Sigmoid colon (tissue), 6 donors: ENCODE measurements at regions not wholly inside any gene's neighbourhood (a gene's known extent, or its start where the extent isn't known, plus 50 kb on each side); places are given as distances from the start of the nearest gene placed in this dataset.

Experiments
- DNase-seq: peaks from one replicate; pipeline ENCODE4 v3.0.0-alpha.2; 2019
- H3K27ac ChIP-seq, 4 donors: fragments of 200-600 bp; sonication (generic); one replicate each; pipeline ENCODE4 v1.5.1; 2016 to 2019; ENCODE audit warnings: mild to moderate bottlenecking in 1 of 4
- H3K27me3 ChIP-seq, 3 donors: fragments of 200-600 bp; sonication (generic); one replicate each; pipeline ENCODE4 v1.5.1; 2019; ENCODE audit warnings: mild to moderate bottlenecking in 1 of 3
- H3K36me3 ChIP-seq, 4 donors: fragments of 200-600 bp; sonication (generic); one replicate each; pipeline ENCODE4 v1.5.1; 2016 to 2019
- H3K4me1 ChIP-seq, 4 donors: fragments of 200-600 bp; sonication (generic); one replicate each; pipeline ENCODE4 v1.5.1; 2017 to 2019
- H3K4me3 ChIP-seq, 4 donors: fragments of 200-600 bp; sonication (generic); one replicate each; pipeline ENCODE4 v1.5.1; 2017 to 2019; ENCODE audit warnings: mild to moderate bottlenecking in 2 of 4, moderate library complexity in 1 of 4
- H3K9me3 ChIP-seq, 4 donors: fragments of 200-600 bp in 3 of 4; sonication (generic) in 3 of 4; one replicate each; pipeline versions ENCODE4 v1.5.1 to v1.6.1; 2013 to 2019
- EP300 ChIP-seq, 4 donors: sonication (generic); formaldehyde crosslinking; IDR thresholded peaks; one replicate each; pipeline ENCODE4 v1.6.1; 2017; ENCODE audit warnings: antibody characterized with exemption in 4 of 4
- POLR2A ChIP-seq, 2 donors: fragments of 450-650 bp; IDR thresholded peaks; one replicate each; pipeline ENCODE4 v1.6.1; 2016; ENCODE audit warnings: antibody characterized with exemption in 2 of 2, mild to moderate bottlenecking in 2 of 2, moderate library complexity in 2 of 2
- POLR2AphosphoS5 ChIP-seq, 4 donors: sonication (generic); formaldehyde crosslinking; IDR thresholded peaks; one replicate each; pipeline ENCODE4 v1.6.1; 2017; ENCODE audit warnings: antibody characterized with exemption in 4 of 4
- WGBS, 2 donors: extraction: QIAGEN DNeasy Blood & Tissue Kit; methylation state at CpG; one replicate each; pipeline ENCODE4 v1.1.7; 2013; 5-methylcytosine and 5-hydroxymethylcytosine counted together
- intact Hi-C: fragments of 100-400 bp; cut with DNase I; formaldehyde crosslinking; loops from one replicate; pipeline ENCODE4 v1.15.1; 2023
- TF ChIP-seq, protein P1 (sequence below), 4 experiments: fragments of 450-650 bp in 3 of 4; fragments of 200-600 bp in 1 of 4; IDR thresholded peaks; one replicate each; pipeline ENCODE4 v1.5.1; 2016 to 2019; ENCODE audit warnings: antibody characterized with exemption in 4 of 4, mild to moderate bottlenecking in 3 of 4, moderate library complexity in 2 of 4
- donor health status: healthy with polysubstance abuse.
- donor health status: healthy.

DNA sequence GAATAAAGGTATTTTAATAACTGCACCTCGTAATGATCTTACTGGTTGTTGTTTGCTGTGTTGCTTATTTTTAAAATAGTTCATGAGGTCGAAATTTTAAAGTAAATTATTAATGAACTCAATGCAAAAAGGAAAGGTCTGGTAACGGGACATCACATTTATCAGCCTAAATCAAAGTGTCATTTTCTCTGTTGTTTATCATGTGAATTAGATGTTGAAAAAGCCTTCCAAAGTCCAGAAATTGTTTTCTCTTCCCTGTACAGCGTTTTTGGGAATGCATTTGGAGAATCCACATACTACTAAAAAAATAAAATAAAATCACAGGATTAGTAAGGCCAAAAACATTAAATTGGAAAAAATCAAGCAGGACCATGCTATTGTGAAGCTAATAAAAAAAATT lies 339.2 kb upstream of the NECTIN3 start:
- TF ChIP-seq EP300 (IDR thresholded peaks at IDR 0.05) (no peak), POLR2A (IDR thresholded peaks at IDR 0.05) (no peak), POLR2AphosphoS5 (IDR thresholded peaks at IDR 0.05) (no peak)
- TF ChIP-seq, protein P1, sequence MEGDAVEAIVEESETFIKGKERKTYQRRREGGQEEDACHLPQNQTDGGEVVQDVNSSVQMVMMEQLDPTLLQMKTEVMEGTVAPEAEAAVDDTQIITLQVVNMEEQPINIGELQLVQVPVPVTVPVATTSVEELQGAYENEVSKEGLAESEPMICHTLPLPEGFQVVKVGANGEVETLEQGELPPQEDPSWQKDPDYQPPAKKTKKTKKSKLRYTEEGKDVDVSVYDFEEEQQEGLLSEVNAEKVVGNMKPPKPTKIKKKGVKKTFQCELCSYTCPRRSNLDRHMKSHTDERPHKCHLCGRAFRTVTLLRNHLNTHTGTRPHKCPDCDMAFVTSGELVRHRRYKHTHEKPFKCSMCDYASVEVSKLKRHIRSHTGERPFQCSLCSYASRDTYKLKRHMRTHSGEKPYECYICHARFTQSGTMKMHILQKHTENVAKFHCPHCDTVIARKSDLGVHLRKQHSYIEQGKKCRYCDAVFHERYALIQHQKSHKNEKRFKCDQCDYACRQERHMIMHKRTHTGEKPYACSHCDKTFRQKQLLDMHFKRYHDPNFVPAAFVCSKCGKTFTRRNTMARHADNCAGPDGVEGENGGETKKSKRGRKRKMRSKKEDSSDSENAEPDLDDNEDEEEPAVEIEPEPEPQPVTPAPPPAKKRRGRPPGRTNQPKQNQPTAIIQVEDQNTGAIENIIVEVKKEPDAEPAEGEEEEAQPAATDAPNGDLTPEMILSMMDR (IDR thresholded peaks at IDR 0.05) = no peak
- no peak for DNase-seq
- intact Hi-C loops = no loop called here
- Histone ChIP-seq H3K4me1 (no peaks in the 10 kb centered on the region), H3K36me3 (no peaks in the 10 kb centered on the region), H3K9me3 (no peaks in the 10 kb centered on the region), H3K4me3 (no peak overlapping the region), H3K27ac (no peak overlapping the region), H3K27me3 (no peaks in the 10 kb centered on the region)
- WGBS, 2 donors = 79 to 82% methylated on average over 4 of the region's 4 CpGs

DNA sequence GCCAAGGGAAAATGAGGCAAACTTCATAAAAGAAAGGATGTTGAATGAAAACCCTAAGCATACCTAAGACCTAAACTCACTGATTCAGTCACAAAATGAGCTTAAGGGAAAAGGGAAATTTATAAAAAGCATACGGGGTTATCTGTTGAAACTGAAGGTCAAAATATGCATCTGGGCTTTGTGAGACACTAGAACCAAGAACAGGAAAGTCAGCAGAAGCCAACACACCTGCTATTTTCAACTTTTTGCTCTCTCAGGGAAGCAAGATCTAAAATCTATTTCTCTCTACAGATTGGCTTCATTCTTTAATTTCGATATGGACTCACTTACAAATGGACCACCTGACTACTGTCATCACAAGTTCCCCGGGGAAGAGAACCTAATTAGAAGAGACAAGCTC lies 338.6 kb upstream of the NECTIN3 start:
- Histone ChIP-seq H3K27ac (no peak overlapping the region), H3K9me3 (no peaks in the 10 kb centered on the region), H3K27me3 (no peaks in the 10 kb centered on the region), H3K36me3 (no peaks in the 10 kb centered on the region), H3K4me3 (no peak overlapping the region), H3K4me1 (no peaks in the 10 kb centered on the region)
- DNase-seq = no peak
- TF ChIP-seq, protein P1 (IDR thresholded peaks at IDR 0.05) = no peak
- TF ChIP-seq POLR2AphosphoS5 (IDR thresholded peaks at IDR 0.05) = no peak
- TF ChIP-seq EP300 (IDR thresholded peaks at IDR 0.05) = no peak
- TF ChIP-seq POLR2A (IDR thresholded peaks at IDR 0.05) = no peak
- intact Hi-C loops = no loop called here
- 87 to 91% methylated on average over 3 of the region's 3 CpGs for WGBS, 2 donors

DNA sequence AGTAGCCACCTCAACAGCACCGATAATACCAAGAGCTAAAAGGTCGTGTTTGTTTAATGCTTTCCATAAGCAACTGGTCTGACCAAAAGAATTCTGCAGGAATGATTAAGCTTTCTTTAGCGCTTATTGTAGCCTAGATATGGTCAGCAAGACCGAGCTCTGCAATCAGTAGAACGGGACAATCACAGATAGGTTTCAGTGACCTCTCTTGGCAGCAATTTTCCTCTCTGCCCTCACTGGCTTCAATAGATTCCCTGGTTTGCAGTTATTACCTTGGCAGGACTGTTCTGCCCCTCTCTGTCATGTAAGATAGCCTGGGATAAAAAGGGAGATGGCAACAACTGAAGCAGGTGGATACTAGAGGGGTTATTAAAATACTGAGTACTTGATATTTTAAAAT lies 337.1 kb upstream of the NECTIN3 start:
- no peak for TF ChIP-seq EP300 (IDR thresholded peaks at IDR 0.05)
- TF ChIP-seq, protein P1 (IDR thresholded peaks at IDR 0.05) = no peak
- TF ChIP-seq POLR2A (IDR thresholded peaks at IDR 0.05) = no peak
- TF ChIP-seq POLR2AphosphoS5 (IDR thresholded peaks at IDR 0.05) = no peak
- WGBS, 2 donors = 85 to 86% methylated on average over 5 of the region's 5 CpGs
- Histone ChIP-seq H3K9me3 (no peaks in the 10 kb centered on the region), H3K4me1 (no peaks in the 10 kb centered on the region), H3K27ac (no peak overlapping the region), H3K4me3 (no peak overlapping the region), H3K36me3 (no peaks in the 10 kb centered on the region), H3K27me3 (no peaks in the 10 kb centered on the region)
- DNase-seq = no peak
- intact Hi-C loops = no loop called here

DNA sequence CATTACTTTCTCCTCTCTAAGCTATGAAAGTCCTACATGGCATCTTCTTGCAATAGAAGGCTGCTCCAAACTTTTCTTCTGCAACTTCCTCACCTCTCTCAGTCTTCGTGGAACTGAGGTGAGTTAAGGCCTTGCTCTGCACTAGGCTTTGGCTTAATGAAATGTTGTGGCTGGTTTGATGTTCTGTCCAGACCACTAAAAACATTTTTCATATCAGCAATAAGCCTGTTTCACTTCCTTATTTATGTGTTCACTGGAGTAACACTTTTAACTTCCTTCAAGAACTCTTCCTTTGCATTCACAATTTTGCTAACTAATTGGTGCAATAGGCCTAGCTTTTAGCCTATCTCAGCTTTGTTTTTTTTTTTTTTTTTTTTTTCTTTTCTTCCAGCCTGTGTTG lies 335.3 kb upstream of the NECTIN3 start:
- Histone ChIP-seq H3K4me1 (no peaks in the 10 kb centered on the region), H3K4me3 (no peak overlapping the region), H3K9me3 (no peaks in the 10 kb centered on the region), H3K27ac (no peak overlapping the region), H3K36me3 (no peaks in the 10 kb centered on the region), H3K27me3 (no peaks in the 10 kb centered on the region)
- no peak for DNase-seq
- TF ChIP-seq, protein P1 (IDR thresholded peaks at IDR 0.05) = no peak
- TF ChIP-seq EP300 (IDR thresholded peaks at IDR 0.05) = no peak
- TF ChIP-seq POLR2AphosphoS5 (IDR thresholded peaks at IDR 0.05) = no peak
- TF ChIP-seq POLR2A (IDR thresholded peaks at IDR 0.05) = no peak
- intact Hi-C loops = no loop called here
- WGBS, 2 donors = 26 to 27% methylated on average over 1 of the region's 1 CpG

DNA sequence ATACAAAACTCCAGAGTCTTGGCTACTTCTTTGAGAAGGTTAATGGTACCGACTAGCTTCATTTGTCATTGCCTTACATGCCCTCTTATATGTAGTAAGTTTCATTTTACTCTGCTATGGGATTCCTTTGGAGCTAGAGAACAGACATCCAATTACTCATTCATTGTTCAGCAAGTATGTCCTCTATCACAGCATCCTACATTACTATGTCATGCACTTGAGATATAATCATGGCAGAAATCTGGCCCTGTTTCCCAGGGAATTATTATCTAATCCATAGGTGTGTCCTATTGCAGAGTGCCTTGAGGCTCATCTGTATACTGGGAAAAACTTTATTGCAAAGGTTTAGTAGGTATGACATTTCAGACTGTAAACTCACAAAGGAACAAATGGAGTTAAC lies 333.1 kb upstream of the NECTIN3 start:
- no peak for DNase-seq
- no peak for TF ChIP-seq POLR2A (IDR thresholded peaks at IDR 0.05)
- TF ChIP-seq, protein P1 (IDR thresholded peaks at IDR 0.05) = no peak
- no peak for TF ChIP-seq POLR2AphosphoS5 (IDR thresholded peaks at IDR 0.05)
- no peak for TF ChIP-seq EP300 (IDR thresholded peaks at IDR 0.05)
- no peaks in the 10 kb centered on the region for H3K9me3 ChIP-seq
- H3K36me3 ChIP-seq = no peaks in the 10 kb centered on the region
- no peaks in the 10 kb centered on the region for H3K27me3 ChIP-seq
- intact Hi-C loops = no loop called here
- WGBS, 2 donors = 94 to 96% methylated on average over 1 of the region's 1 CpG
- H3K4me1 ChIP-seq = no peaks in the 10 kb centered on the region
- no peak overlapping the region for H3K27ac ChIP-seq
- H3K4me3 ChIP-seq = no peak overlapping the region
